Prostate gland (tissue), 2 donors: ENCODE measurements at regions not wholly inside any gene's neighbourhood (a gene's known extent, or its start where the extent isn't known, plus 50 kb on each side); places are given as distances from the start of the nearest gene placed in this dataset.

ENCODE experiments used
- DNase-seq: peaks from one replicate; pipeline ENCODE4 v3.0.0-alpha.2; 2019; ENCODE audit warnings: low spot score
- H3K27ac ChIP-seq, 2 donors: fragments of 200-600 bp; sonication (generic); 2 replicates each; pipeline ENCODE4 v1.5.1; 2017 to 2019
- H3K27me3 ChIP-seq: fragments of 200-600 bp; sonication (generic); replicated peaks from 2 replicates; pipeline ENCODE4 v1.5.1; 2019; ENCODE audit not compliant: insufficient read depth
- H3K36me3 ChIP-seq, 2 donors: fragments of 200-600 bp; sonication (generic); 1 replicate in 1 of 2; 2 replicates in 1 of 2; pipeline versions ENCODE4 v1.5.1 to v1.8.1; 2017 to 2019
- H3K4me1 ChIP-seq: fragments of 200-600 bp; sonication (generic); replicated peaks from 2 replicates; pipeline ENCODE4 v1.5.1; 2019
- H3K4me3 ChIP-seq, 2 donors: fragments of 200-600 bp; sonication (generic); 2 replicates each; pipeline ENCODE4 v1.5.1; 2017 to 2019
- H3K9me3 ChIP-seq: fragments of 200-600 bp; sonication (generic); 2 replicates; pipeline ENCODE4 v1.5.1; 2017
- POLR2A ChIP-seq: fragments of 450-650 bp; IDR thresholded peaks from one replicate; pipeline ENCODE4 v1.6.1; 2016; ENCODE audit warnings: antibody characterized with exemption, mild to moderate bottlenecking
- POLR2AphosphoS5 ChIP-seq: sonication (generic); formaldehyde crosslinking; IDR thresholded peaks from one replicate; pipeline ENCODE4 v1.6.1; 2017; ENCODE audit warnings: antibody characterized with exemption
- WGBS: methylation state at CpG from one replicate; pipeline ENCODE4 v1.1.5; 2018; 5-methylcytosine and 5-hydroxymethylcytosine counted together
- intact Hi-C: fragments of 100-400 bp; cut with DNase I; formaldehyde crosslinking; loops from one replicate; pipeline ENCODE4 v1.14.2; 2022
- TF ChIP-seq, protein P1 (sequence below), 4 experiments: fragments of 200-600 bp in 2 of 4; fragments of 450-650 bp in 2 of 4; sonication (generic) in 2 of 4; IDR thresholded peaks; 1 replicate in 3 of 4; 2 replicates in 1 of 4; pipeline ENCODE4 v1.5.1; 2016 to 2019; ENCODE audit warnings: antibody characterized with exemption in 4 of 4, mild to moderate bottlenecking in 2 of 4, moderate library complexity in 2 of 4

DNA sequence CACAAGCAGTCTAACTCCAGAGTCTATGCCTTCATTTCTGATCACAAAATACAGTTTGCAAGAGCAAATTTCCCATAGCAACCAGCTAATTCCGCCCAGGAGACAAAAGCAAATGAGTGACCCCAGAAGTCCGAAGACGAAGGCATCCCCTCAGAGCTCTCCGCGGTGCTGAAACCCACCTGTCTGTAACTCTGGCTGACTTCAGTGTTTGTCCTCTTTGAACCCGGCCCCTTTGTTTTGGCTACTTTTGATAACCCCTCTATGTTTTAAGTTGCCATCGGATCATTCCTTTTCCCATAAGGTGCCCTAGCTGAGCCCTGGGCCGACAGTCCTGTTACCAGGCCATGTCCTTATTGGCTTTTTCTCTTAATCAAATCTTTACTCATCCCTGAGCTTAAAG lies 515.8 kb downstream of the PTPRU start:
- H3K27ac ChIP-seq = no peak overlapping the region
- peaks cover 3% of the 10 kb centered on the region for H3K27me3 ChIP-seq
- WGBS = 22% methylated on average over 8 of the region's 8 CpGs
- no peaks in the 10 kb centered on the region for H3K4me1 ChIP-seq
- intact Hi-C loops = no loop called here
- no peaks in the 10 kb centered on the region for H3K36me3 ChIP-seq
- TF ChIP-seq POLR2A (no peak), POLR2AphosphoS5 (no peak)
- TF ChIP-seq, protein P1, sequence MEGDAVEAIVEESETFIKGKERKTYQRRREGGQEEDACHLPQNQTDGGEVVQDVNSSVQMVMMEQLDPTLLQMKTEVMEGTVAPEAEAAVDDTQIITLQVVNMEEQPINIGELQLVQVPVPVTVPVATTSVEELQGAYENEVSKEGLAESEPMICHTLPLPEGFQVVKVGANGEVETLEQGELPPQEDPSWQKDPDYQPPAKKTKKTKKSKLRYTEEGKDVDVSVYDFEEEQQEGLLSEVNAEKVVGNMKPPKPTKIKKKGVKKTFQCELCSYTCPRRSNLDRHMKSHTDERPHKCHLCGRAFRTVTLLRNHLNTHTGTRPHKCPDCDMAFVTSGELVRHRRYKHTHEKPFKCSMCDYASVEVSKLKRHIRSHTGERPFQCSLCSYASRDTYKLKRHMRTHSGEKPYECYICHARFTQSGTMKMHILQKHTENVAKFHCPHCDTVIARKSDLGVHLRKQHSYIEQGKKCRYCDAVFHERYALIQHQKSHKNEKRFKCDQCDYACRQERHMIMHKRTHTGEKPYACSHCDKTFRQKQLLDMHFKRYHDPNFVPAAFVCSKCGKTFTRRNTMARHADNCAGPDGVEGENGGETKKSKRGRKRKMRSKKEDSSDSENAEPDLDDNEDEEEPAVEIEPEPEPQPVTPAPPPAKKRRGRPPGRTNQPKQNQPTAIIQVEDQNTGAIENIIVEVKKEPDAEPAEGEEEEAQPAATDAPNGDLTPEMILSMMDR (IDR thresholded peaks at IDR 0.05) = no peak
- DNase-seq = no peak
- H3K9me3 ChIP-seq = no peaks in the 10 kb centered on the region
- H3K4me3 ChIP-seq = no peak overlapping the region

DNA sequence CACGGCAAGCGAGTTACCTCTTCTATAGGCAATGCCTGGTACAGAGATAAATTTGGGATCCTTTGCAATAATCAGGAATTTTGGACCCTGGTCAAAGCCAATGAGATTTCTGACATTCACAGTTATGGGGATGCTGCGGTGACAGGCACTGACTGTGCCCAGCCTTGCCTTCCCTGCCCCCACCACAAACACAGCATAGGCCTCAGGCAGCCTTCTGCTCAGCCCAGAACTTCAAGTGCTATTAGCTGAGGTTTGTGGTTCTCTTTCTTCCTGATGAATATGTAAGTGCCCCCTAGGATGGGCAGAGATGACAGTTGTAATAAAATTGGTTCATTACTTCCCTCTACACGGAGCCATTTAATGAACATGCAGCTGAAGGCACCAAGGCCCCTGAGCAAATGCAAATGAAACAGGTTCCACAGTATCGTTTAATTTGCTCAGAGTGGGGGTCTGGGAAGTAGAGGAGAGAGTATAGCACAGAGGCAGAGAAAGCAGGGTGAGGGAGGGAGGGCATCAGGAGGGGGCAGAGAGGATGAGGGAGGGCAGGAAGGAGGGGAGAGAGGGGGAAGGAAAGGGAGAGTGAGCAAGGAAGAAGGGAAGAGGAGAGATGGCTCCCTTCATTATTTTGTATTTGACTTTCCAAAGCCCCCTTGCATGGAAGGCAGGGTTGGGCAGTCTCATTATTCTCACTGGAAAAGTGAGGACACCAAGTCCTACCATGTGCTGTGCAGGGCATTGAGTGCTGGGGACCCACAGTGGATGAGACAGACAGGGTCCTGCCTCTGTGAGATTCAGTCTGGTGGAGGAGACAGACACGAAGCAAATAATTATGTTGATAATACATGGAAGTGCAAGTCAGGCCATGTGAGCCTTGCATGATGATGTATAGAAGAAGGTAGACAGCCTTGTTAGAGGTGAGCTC lies 513.0 kb downstream of the PTPRU start:
- intact Hi-C loops = no loop called here
- Histone ChIP-seq H3K27ac (no peak overlapping the region), H3K36me3 (no peaks in the 10 kb centered on the region), H3K4me1 (no peaks in the 10 kb centered on the region), H3K27me3 (peaks cover 3% of the 10 kb centered on the region), H3K9me3 (no peaks in the 10 kb centered on the region), H3K4me3 (no peak overlapping the region)
- DNase-seq = no peak
- TF ChIP-seq POLR2AphosphoS5 = no peak
- no peak for TF ChIP-seq POLR2A
- TF ChIP-seq, protein P1 (IDR thresholded peaks at IDR 0.05) = no peak
- WGBS = 57% methylated on average over 6 of the region's 6 CpGs

DNA sequence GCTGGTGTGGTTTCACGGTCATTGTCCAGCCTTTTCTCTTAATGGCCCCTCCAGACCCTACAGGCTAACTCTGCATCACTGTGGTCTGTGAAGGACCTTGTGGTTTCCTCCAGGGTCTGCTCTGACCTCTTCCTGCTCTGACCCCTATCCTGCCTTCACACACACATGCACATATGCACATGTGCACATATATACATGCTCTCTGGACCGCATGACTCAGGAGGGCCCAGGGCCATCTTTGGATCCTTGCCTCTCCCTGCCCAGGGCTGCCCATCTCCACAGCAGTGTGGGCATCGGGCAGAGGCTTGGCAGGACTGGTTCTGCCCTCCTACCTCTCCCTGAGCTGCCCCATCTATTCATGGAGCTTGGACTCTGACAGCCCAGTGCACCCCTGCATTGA lies 510.9 kb downstream of the PTPRU start:
- H3K4me1 ChIP-seq = no peaks in the 10 kb centered on the region
- no peaks in the 10 kb centered on the region for H3K36me3 ChIP-seq
- H3K27me3 ChIP-seq = no peaks in the 10 kb centered on the region
- H3K9me3 ChIP-seq = no peaks in the 10 kb centered on the region
- WGBS = 82% methylated on average over 3 of the region's 3 CpGs
- no peak overlapping the region for H3K4me3 ChIP-seq
- TF ChIP-seq POLR2AphosphoS5 (no peak), POLR2A (no peak)
- TF ChIP-seq, protein P1 (IDR thresholded peaks at IDR 0.05) = no peak
- no peak overlapping the region for H3K27ac ChIP-seq
- DNase-seq = no peak
- intact Hi-C loops = no loop called here

DNA sequence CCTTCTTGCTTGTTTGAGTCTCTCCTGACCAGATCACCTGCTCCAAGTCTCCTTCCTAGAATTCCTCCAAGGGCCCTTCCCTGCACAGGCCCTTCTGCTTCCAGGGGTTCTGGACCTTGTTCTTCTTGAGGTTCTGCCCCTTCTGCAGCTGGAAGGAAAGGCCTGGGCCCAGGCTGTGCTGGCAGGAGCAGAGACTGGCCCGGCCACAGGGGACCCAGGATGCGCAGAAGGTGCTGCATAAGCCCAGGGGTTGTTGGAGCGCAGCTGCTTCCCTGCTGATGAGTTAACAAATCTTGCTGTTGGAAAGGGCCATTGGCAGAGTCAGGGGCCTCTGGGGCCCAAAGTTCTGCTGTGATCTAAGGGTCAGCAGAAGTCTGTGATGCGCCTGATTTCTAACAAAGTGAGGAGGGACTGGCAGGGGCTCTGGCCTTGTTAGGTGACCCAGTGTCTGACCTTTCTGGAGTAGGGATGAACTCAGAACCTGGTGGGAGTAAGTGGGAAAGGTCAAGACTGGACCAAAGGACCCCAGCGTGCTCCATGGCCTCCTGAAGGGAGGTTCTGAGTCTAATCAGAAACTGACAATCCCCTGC lies 509.8 kb downstream of the PTPRU start:
- Histone ChIP-seq H3K36me3 (no peaks in the 10 kb centered on the region), H3K27me3 (no peaks in the 10 kb centered on the region), H3K4me3 (no peak overlapping the region), H3K4me1 (no peaks in the 10 kb centered on the region), H3K27ac (no peak overlapping the region), H3K9me3 (no peaks in the 10 kb centered on the region)
- 90% methylated on average over 5 of the region's 5 CpGs for WGBS
- intact Hi-C loops = no loop called here
- TF ChIP-seq POLR2AphosphoS5 (no peak), POLR2A (no peak)
- TF ChIP-seq, protein P1 (IDR thresholded peaks at IDR 0.05) = no peak
- no peak for DNase-seq
